HG02970 (cell line): ENCODE measurements at regions not wholly inside any gene's neighbourhood (a gene's known extent, or its start where the extent isn't known, plus 50 kb on each side); places are given as distances from the start of the nearest gene placed in this dataset.

Source experiments
- ATAC-seq: cut with Tn5 transposase; IDR thresholded peaks from one replicate; pipeline ENCODE4 v1.9.1; 2021; ENCODE audit warnings: mild to moderate bottlenecking, moderate library complexity, moderate number of reproducible peaks; ENCODE audit not compliant: unreplicated experiment, low FRiP score

DNA sequence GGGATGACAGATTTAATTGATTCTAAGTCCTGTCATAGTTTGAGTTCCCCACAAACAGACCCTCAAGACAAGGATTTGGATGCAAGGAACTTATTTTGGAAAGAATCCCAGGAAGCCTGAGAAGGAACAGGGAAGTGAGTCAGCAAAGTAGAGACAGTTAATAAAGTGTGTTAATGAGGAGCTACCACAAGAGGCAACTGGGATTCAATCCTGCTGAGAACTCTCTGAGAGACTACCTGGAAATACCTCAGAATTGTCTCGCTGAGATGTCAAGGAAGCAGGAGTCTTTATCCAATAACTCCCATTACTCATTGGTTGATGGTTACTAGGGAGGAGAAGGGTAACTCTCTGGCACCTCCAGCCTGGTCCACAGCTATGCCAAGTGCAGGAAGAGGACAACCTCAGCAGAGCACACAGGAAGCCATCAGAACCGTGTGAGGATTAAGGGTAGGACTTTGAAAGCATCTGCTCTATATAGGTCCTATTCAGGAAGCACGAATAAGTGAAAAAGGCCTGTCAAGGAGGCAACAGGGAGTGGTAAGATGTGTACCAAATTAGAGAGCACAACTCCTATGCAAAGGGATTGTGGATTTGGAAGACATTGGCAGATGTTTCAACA is 311.1 kb upstream of the KCNH8 start:
- ATAC-seq = no peak

DNA sequence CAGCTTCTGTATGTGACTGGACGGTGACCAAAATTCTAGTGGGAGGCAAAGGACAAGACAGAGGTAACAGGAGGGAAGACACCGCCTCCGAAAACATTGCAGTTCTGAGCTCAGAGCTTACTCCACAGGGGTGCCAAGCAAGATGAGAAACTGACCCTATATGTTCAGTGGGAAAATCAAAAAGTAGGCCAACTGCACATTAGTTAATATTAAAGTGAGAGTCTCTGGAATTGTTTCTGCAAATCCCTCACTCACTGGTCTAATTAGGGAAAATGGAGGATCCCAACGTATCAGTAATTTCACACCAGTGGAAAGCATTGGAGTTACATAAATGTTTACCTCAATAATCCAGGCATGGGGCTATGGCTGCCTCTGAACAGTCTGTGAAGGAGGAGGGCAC is 313.3 kb upstream of the KCNH8 start:
- no peak for ATAC-seq

DNA sequence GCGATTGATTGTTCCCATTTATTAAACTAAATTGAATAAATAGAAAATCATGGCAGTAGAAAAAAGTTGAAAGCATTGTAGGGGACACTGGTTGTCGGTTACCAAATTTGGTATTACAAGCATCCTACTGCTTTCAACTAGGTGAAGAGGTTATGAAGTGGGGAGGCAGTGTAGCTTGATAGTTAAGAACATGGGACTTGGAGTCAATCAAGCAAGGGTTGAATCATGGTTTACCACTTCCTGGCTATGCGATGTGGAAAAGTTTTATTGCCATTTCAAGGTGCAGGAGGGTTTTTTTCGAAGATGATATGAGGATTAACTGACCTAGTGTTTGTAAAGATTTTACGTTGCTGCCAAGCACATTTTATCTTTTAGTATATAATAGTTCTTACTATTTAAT is 318.2 kb upstream of the KCNH8 start:
- no peak for ATAC-seq

DNA sequence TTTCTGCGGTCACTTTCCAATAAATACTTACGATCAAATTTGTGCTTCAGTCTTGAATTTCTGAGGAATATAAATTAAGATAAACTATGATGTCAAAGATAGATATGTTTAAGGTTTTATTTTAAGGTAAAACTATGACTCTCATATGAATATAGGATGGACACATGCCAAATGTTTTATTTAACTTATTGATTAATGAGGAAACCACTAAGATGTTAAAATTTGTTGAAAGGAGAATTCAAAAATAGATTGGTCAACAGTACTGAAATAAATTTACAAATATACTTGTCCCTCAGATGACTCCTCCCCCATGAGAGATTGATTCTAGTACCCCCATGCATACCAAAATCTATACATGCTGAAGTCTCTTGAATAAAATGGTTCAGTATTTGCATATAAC is 319.7 kb upstream of the KCNH8 start:
- no peak for ATAC-seq

GRCh38 chr3:18827664-18828063 is 320.6 kb upstream of the KCNH8 start:
- ATAC-seq = no peak

DNA sequence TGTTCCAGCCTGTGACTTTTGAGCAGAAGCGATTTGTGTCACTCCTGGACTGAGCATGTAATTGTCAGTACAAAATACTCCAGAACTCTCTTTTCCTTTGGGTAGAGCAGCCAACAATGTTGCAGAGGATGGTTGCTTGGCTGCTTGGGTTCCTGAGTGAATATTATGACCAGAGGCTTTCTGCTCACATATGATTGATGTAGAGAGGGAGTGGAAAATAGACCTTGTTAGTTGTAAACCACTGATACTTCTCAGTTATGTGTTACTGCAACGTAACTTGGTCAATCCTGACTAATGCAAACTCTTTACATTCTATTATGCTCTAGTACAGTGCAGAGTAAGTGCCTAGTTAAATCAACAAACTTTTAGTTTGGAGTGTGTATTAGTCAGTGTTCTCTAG is 322.6 kb upstream of the KCNH8 start:
- ATAC-seq = no peak

- ATAC-seq = no peak
These were observed 335.0 kb upstream of the KCNH8 start for GRCh38 chr3:18813300-18813699.

DNA sequence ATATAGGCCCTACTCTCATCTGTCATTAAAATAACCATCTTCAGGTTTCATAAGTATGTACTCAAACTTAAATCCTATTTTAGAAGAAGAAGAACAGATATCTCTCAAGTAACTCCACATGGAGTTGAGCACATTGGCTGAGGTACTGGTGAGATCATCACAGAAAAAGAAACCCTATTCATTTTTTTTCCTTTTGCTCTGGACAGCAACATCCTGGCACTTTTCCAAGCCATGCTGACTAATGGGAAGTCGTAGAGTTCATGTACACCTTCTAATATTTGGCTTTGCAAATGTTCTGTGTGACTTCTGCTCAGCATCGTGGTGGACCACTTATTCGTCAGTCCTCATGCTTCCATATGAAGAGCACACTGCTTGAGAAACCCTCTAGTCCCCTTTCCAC is 336.0 kb upstream of the KCNH8 start:
- no peak for ATAC-seq

GRCh38 chr3:18810306-18810661 is 338.0 kb upstream of the KCNH8 start:
- ATAC-seq = no peak

DNA sequence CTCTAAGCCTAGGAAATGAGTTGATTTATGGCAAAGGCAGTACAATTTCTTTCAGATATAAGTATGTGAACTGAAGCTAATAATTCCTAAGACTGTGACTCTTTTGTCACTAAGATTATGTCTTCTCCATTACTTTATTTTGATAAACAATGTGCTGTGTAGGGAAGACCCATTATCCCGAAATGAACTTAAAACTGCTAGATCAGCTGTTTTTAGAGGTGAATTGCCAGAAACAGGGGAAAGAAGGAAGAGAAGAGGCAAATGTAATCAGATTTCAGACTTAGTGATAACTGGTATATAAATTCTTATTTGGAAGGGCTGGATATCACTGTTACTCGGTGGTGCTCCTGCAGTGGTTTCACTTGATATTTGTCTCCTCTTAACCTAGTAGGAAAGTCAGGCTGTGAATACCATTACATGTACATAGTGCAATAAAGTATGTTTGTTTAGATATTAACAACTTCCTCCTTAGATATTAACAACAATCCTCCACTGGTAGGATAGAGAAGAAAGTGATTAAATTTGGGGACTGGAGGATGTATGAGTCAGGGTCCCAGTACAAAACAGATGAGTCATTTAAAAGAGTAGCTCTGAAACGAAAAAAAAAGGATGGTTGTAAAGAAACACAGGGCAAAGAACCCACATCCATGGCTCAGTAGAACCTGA is 338.5 kb upstream of the KCNH8 start:
- ATAC-seq = no peak

GRCh38 chr3:18808429-18808828 is 339.9 kb upstream of the KCNH8 start:
- no peak for ATAC-seq

DNA sequence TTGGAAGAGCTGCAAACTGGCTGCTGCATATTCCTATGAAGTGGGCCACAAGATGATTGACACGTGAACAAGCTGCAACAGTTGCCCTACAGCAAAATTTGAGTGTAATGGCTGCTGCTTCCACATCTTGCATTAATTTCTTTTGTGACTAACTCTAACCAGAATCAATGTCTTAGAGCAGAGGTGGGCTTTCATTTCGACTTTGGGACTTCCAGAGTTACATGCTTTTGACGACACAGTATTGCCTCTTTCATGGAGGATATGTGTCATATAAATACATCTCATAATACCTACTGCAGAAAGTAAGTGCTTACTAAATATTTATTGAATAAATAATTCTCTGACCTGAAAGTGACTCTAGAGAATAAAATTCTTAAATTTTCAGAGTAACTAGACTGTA is 340.7 kb upstream of the KCNH8 start:
- no peak for ATAC-seq

DNA sequence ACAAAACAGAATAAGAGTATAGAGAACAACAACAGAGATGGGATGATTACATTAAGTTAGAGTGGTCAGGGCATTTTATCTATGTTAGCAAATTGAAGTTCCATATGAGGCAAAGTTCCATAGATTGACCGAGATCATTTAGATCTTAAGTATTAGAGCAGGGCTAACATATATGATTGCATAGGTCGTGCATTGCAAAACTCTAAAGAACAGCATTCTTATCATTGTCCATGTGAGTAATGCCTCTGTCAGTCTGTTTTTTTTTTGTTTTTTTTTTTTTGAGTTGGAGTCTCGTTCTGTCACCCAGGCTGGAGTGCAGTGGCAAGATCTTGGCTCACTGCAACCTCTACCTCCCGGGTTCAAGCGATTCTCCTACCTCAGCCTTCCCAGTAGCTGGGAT is 341.7 kb upstream of the KCNH8 start:
- no peak for ATAC-seq

- ATAC-seq = no peak
These were observed 350.9 kb upstream of the KCNH8 start for GRCh38 chr3:18797378-18797777.

GRCh38 chr3:18795078-18795477 is 353.2 kb upstream of the KCNH8 start:
- no peak for ATAC-seq

GRCh38 chr3:18791752-18792151 is 356.6 kb upstream of the KCNH8 start:
- no peak for ATAC-seq

- ATAC-seq = no peak
These were observed 357.1 kb upstream of the KCNH8 start for GRCh38 chr3:18791182-18791581.

DNA sequence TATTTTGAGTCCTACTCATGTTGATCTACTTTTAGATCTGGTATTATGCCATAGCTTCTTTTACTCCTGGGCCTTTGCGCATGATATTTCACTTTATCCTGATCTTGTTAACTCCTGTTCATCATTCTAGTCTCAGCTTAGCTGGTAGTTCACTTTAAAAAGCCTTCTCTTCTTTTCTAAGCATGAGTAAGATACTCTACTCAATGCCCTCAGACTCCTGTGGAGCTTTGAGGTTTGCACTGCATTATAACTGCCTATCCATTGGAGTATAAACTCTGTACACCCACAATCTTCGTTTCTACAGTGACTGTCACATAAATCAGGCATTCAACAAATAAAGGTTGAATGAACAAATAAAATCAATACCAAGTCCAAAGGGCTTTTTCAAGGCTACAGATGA is 357.9 kb upstream of the KCNH8 start:
- no peak for ATAC-seq

DNA sequence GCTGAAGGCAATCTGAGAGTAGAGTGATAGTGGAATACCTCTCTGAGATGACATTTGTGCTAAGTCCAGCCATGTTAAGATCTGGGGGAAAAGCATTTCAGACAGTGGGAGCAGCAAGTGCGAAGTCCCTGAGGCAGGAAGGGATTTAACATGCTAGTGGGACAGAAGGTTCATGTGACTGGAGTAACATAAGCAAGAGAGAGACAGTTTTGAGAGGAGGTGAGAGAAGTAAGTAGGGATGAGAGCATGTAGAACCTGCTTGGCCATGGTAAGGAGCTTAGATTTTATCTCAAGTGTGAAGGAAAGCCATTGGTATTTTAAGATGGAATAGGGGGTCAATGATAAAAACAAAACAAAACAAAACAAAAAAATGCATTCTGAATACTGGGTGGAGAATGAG is 358.6 kb upstream of the KCNH8 start:
- no peak for ATAC-seq

GRCh38 chr3:18787441-18787840 is 360.9 kb upstream of the KCNH8 start:
- ATAC-seq = no peak

DNA sequence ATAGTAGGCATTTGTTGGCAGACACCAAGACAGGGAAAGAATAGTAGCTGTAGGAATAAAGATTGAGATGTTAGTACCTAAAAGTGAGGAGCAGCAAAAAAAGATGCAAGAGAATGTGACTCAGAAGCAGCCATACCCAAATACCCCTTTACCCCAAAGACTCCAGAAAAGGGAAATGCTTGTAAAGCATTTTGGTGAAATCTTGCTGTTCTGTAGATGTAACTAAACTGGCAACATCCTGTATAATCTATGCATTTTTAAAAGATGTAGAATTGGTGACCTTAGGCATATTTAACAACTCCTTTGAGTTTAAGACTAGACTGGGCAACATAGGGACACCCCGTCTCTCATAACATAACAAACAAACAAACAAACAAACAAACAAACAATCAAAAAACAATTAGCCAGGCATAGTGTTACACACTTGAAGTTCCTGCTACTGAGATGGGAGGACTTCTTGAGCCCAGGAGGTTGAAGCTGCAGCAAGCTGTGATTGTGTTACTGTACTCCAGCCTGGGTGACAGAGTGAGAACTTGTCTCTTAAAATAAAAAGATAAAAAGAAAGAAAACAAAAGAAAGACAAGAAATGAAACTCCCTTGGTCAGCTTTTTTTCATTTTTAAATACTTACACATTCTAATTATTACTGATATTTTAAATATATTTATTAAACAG is 361.5 kb upstream of the KCNH8 start:
- no peak for ATAC-seq

GRCh38 chr3:18782191-18782590 is 357.1 kb upstream of the SATB1 start:
- no peak for ATAC-seq
